ENCODE measurements at regions not wholly inside any gene's neighbourhood (a gene's known extent, or its start where the extent isn't known, plus 50 kb on each side); places are given as distances from the start of the nearest gene placed in this dataset.

DNA sequence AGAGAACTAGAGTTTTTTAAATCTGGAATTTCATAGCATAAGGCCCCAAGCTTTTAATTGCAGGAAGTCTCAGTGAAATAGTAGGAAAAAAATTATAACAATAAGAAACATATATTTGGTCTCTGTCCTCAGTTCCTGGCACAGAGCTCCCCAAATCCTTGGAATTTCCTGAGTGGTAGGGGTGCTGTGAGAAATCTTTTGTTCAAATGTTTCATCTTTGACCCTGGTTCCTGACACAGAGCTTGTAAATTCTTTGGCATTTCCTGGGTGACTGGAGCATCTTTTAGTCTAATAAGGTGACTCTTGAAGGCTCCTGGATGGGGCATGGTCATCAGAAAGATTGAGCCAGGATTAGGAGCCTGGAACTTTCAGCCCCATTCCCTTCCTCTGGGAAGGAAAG is 225.7 kb upstream of the AJAP1 start:
- intact Hi-C loops (cut with micrococcal nuclease) = no loop called here
- Histone ChIP-seq H3K4me2 (ENCODE audit: insufficient read depth, low read length) (no peak overlapping the region), H3K4me3 (replicated peaks in 1 of 3; ENCODE audit: insufficient read depth in 1 of 3, low read depth in 1 of 3, low read length in 3 of 3) (no peak overlapping the region), H4K20me1 (replicated peaks; ENCODE audit: control insufficient read depth, extremely low read depth, insufficient read depth, low read length) (no peaks in the 10 kb centered on the region), H2AFZ (ENCODE audit: low read depth, low read length) (no peak overlapping the region), H3K9ac (replicated peaks; ENCODE audit: extremely low read depth, insufficient read depth, low read length) (no peak overlapping the region), H3K4me1 (ENCODE audit: control insufficient read depth, extremely low read depth, insufficient read depth, low read length) (no peaks in the 10 kb centered on the region), H3K9me1 (replicated peaks; ENCODE audit: control insufficient read depth, extremely low read depth, insufficient read depth, low read length) (no peaks in the 10 kb centered on the region), H3K79me2 (ENCODE audit: control insufficient read depth, insufficient read depth, low read length) (no peaks in the 10 kb centered on the region), H3K27ac (ENCODE audit: insufficient read depth, low read depth, low read length) (no peak overlapping the region), H3K27me3 (ENCODE audit: control insufficient read depth in 2 of 2, insufficient read depth in 2 of 2, low read length in 2 of 2) (no peaks in the 10 kb centered on the region), H3K9me3 (replicated peaks; ENCODE audit: control insufficient read depth, insufficient read depth, low read length) (peaks cover 10% of the 10 kb centered on the region), H3K36me3 (ENCODE audit: control insufficient read depth in 2 of 2, extremely low read depth in 1 of 2, insufficient read depth in 2 of 2, low read length in 2 of 2) (no peaks in the 10 kb centered on the region)
- ChIA-PET CTCF (no interaction called here), POLR2A (no interaction called here)
- TF ChIP-seq FOS (IDR thresholded peaks at IDR 0.05; ENCODE audit: borderline replicate concordance, insufficient read depth, low read length) = no peak
- no peak for TF ChIP-seq POLR2A (IDR thresholded peaks at IDR 0.05; ENCODE audit: low read depth, low read length)
- TF ChIP-seq, protein P1, sequence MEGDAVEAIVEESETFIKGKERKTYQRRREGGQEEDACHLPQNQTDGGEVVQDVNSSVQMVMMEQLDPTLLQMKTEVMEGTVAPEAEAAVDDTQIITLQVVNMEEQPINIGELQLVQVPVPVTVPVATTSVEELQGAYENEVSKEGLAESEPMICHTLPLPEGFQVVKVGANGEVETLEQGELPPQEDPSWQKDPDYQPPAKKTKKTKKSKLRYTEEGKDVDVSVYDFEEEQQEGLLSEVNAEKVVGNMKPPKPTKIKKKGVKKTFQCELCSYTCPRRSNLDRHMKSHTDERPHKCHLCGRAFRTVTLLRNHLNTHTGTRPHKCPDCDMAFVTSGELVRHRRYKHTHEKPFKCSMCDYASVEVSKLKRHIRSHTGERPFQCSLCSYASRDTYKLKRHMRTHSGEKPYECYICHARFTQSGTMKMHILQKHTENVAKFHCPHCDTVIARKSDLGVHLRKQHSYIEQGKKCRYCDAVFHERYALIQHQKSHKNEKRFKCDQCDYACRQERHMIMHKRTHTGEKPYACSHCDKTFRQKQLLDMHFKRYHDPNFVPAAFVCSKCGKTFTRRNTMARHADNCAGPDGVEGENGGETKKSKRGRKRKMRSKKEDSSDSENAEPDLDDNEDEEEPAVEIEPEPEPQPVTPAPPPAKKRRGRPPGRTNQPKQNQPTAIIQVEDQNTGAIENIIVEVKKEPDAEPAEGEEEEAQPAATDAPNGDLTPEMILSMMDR (IDR thresholded peaks at IDR 0.05; ENCODE audit: extremely low read depth in 1 of 2, insufficient read depth in 1 of 2, low read depth in 1 of 2, low read length in 2 of 2) = no peak
- TF ChIP-seq, protein P2, sequence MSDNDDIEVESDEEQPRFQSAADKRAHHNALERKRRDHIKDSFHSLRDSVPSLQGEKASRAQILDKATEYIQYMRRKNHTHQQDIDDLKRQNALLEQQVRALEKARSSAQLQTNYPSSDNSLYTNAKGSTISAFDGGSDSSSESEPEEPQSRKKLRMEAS (IDR thresholded peaks at IDR 0.05; ENCODE audit: insufficient read depth, insufficient read length) = no peak
- no peak for TF ChIP-seq JUN (IDR thresholded peaks at IDR 0.05; ENCODE audit: borderline replicate concordance, insufficient read depth, insufficient read length, low read depth)
- TF ChIP-seq POLR2AphosphoS5 (IDR thresholded peaks at IDR 0.05; ENCODE audit: insufficient read depth, low read depth, low read length) = no peak
- TF ChIP-seq GATA2 (IDR thresholded peaks at IDR 0.05; ENCODE audit: insufficient read depth, insufficient read length, low read depth, low read length) = no peak
- no peak for TF ChIP-seq EZH2 (IDR thresholded peaks at IDR 0.05; ENCODE audit: borderline replicate concordance, low read depth, low read length, severe bottlenecking)
- no peak for TF ChIP-seq MYC (IDR thresholded peaks at IDR 0.05; ENCODE audit: low read depth, low read length)
- DNase-seq (ENCODE audit: low read depth, low spot score) = no peak
- no peak for FAIRE-seq
- BruUV-seq (replicated peaks) = no TSS peak
- dilution Hi-C loops (cut with MboI; ENCODE audit: extremely low pct_ligation_motif_present, low sequenced_read_pairs) = no loop called here
